ENCODE measurements at regions not wholly inside any gene's neighbourhood (a gene's known extent, or its start where the extent isn't known, plus 50 kb on each side); places are given as distances from the start of the nearest gene placed in this dataset.
"Not testable (repeated sequence)": the region's sequence is repeated elsewhere in the genome, so short reads cannot be mapped to it uniquely, and the experiment has no call there.

DNA sequence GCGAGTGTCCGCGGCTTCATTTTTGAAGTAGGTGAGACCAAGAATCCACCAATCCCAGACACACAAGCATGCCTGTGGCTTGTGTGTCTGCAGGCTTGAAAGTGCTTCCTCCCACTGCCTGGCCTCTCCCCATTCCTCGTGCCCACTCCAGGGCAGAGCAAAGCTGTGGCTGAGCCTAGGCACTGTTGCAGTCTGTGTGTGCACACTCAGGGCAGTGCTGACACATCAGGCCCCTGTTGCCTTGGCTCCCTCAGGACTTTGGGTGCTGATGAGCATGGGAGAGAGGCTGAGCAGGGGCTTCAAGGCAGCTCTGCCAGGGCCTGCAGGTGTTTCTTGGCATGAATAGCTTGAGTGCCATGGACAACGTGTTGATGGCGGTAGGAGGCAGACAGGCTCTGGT, 776.7 kb downstream of the CDH11 start:
- H3K4me3 ChIP-seq (ENCODE audit: low read depth in 1 of 2, low read length in 2 of 2): no peak overlapping the region
- no peaks in the 10 kb centered on the region for H3K27me3 ChIP-seq (ENCODE audit: control insufficient read depth in 1 of 2, insufficient read depth in 2 of 2, low read length in 2 of 2)
- no peak overlapping the region for H3K27ac ChIP-seq (ENCODE audit: low read depth, low read length)
- H3K9ac ChIP-seq (ENCODE audit: low read depth in 1 of 2, low read length in 2 of 2): no peak overlapping the region
- H3K9me3 ChIP-seq (ENCODE audit: control insufficient read depth in 1 of 2, low read length in 2 of 2): peaks cover 0 to 3% of the 10 kb centered on the region in 2 donors
- H3K36me3 ChIP-seq (ENCODE audit: control insufficient read depth in 1 of 2, insufficient read depth in 2 of 2, low read length in 2 of 2): no peaks in the 10 kb centered on the region
- H3K4me1 ChIP-seq (ENCODE audit: control insufficient read depth in 1 of 2, insufficient read depth in 2 of 2, low read length in 2 of 2): no peaks in the 10 kb centered on the region

- not testable (repeated sequence) for H3K4me3 ChIP-seq (ENCODE audit: low read depth in 1 of 2, low read length in 2 of 2); H3K27me3 ChIP-seq (ENCODE audit: control insufficient read depth in 1 of 2, insufficient read depth in 2 of 2, low read length in 2 of 2); H3K27ac ChIP-seq (ENCODE audit: low read depth, low read length); H3K9me3 ChIP-seq (ENCODE audit: control insufficient read depth in 1 of 2, low read length in 2 of 2); H3K4me1 ChIP-seq (ENCODE audit: control insufficient read depth in 1 of 2, insufficient read depth in 2 of 2, low read length in 2 of 2); H3K9ac ChIP-seq (ENCODE audit: low read depth in 1 of 2, low read length in 2 of 2); H3K36me3 ChIP-seq (ENCODE audit: control insufficient read depth in 1 of 2, insufficient read depth in 2 of 2, low read length in 2 of 2)
These were observed 777.9 kb downstream of the CDH11 start for GRCh38 chr16:64343820-64344443.

DNA sequence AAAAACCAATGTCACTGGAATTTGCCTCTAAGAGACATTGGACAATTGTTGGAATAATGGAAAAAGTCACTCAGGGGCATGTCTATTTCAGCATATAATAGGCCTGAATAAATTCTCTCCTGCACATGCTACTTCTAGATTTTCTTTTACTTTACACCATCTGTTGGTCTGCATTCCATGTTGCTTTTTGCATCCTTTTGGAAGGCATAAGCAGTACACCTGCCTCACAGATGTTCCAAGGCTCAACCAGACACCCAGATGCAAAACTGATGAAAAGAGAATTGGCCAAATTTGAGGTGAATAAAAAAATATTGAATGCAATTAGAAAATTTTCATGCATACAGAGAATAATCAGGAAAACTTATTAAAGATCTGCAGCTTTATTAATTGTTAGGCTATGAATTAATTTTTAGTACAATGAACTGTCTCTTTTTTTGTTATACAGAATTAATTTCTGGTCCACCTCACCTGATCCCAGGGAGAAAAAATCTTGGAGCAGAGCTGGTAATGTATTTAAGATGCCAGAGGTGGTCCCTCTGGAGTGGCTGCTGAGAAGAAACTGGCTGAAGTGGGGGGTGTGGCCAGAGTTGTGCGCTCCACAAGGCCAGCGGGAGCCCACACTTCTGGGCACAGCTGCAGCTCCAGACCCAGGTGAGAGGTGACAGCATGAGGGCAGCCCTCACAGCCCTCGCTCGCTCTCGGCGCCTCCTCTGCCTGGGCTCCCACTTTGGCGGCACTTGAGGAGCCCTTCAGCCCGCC, 778.6 kb downstream of the CDH11 start:
- H3K9ac ChIP-seq (ENCODE audit: low read depth in 1 of 2, low read length in 2 of 2): no peak overlapping the region
- no peaks in the 10 kb centered on the region for H3K4me1 ChIP-seq (ENCODE audit: control insufficient read depth in 1 of 2, insufficient read depth in 2 of 2, low read length in 2 of 2)
- no peak overlapping the region for H3K4me3 ChIP-seq (ENCODE audit: low read depth in 1 of 2, low read length in 2 of 2)
- no peaks in the 10 kb centered on the region for H3K36me3 ChIP-seq (ENCODE audit: control insufficient read depth in 1 of 2, insufficient read depth in 2 of 2, low read length in 2 of 2)
- H3K27me3 ChIP-seq (ENCODE audit: control insufficient read depth in 1 of 2, insufficient read depth in 2 of 2, low read length in 2 of 2): no peaks in the 10 kb centered on the region
- peaks cover 0 to 3% of the 10 kb centered on the region in 2 donors for H3K9me3 ChIP-seq (ENCODE audit: control insufficient read depth in 1 of 2, low read length in 2 of 2)
- no peak overlapping the region for H3K27ac ChIP-seq (ENCODE audit: low read depth, low read length)

DNA sequence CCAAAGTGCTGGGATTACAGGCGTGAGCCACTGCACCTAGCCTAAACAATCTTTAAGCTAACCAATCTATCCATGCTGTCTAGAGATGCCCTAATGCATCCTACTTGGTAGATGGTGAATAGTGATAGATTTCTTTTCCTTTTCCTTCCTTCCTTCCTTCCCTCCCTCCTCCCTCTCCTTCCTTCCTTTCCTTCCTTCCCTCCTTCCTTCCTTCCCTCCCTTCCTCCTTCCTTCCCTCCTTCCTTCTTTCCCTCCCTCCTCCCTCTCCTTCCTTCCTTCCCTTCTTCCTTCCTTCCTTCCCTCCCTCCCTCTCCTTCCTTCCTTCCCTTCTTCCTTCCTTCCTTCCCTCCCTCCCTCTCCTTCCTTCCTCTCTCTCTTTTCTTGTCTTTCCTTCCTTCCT, 780.5 kb downstream of the CDH11 start:
- H3K4me1 ChIP-seq (ENCODE audit: control insufficient read depth in 1 of 2, insufficient read depth in 2 of 2, low read length in 2 of 2); H3K9me3 ChIP-seq (ENCODE audit: control insufficient read depth in 1 of 2, low read length in 2 of 2); H3K27me3 ChIP-seq (ENCODE audit: control insufficient read depth in 1 of 2, insufficient read depth in 2 of 2, low read length in 2 of 2); H3K9ac ChIP-seq (ENCODE audit: low read depth in 1 of 2, low read length in 2 of 2); H3K27ac ChIP-seq (ENCODE audit: low read depth, low read length); H3K36me3 ChIP-seq (ENCODE audit: control insufficient read depth in 1 of 2, insufficient read depth in 2 of 2, low read length in 2 of 2); H3K4me3 ChIP-seq (ENCODE audit: low read depth in 1 of 2, low read length in 2 of 2): not testable (repeated sequence)

DNA sequence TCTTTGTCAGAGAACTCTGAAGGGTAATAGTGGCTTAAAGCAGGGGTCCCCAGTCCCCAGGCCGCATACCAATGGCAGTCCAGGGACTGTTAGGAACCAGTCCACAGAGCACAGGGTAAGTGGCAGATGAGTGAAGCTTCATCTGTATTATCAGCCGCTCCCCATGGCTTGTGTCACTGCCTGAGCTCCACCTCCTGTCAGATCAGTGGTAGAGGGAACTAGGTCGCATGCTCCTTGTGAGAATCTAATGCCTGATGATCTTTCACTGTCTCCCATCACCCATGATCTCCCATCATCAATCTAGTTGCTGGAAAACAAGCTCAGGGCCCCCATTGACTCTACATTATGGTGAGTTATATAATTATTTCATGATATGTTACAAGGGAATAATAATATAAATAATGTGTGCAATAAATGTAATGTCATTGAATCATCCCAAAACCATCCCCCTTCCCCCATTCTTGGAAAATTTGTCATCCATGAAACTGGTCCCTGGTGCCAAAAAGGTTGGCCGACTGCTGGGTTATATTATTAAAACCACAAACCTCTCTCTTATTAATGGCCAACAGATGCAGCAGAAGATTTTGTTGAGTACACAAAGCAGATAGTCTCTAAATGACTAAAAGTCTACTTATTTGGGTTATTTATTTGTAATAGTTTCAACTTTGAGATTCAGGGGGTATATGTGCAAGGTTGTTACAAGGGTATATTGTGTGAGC, 782.7 kb downstream of the CDH11 start:
- H3K9me3 ChIP-seq (ENCODE audit: control insufficient read depth in 1 of 2, low read length in 2 of 2): no peaks in the 10 kb centered on the region

GRCh38 chr16:64321881-64322280, 800.0 kb downstream of the CDH11 start:
- H3K9ac ChIP-seq (ENCODE audit: low read depth in 1 of 2, low read length in 2 of 2): no peak overlapping the region
- H3K9me3 ChIP-seq (ENCODE audit: control insufficient read depth in 1 of 2, low read length in 2 of 2): no peaks in the 10 kb centered on the region
- no peak overlapping the region for H3K27ac ChIP-seq (ENCODE audit: low read depth, low read length)
- H3K36me3 ChIP-seq (ENCODE audit: control insufficient read depth in 1 of 2, insufficient read depth in 2 of 2, low read length in 2 of 2): no peaks in the 10 kb centered on the region
- H3K27me3 ChIP-seq (ENCODE audit: control insufficient read depth in 1 of 2, insufficient read depth in 2 of 2, low read length in 2 of 2): no peaks in the 10 kb centered on the region
- no peaks in the 10 kb centered on the region for H3K4me1 ChIP-seq (ENCODE audit: control insufficient read depth in 1 of 2, insufficient read depth in 2 of 2, low read length in 2 of 2)
- no peak overlapping the region for H3K4me3 ChIP-seq (ENCODE audit: low read depth in 1 of 2, low read length in 2 of 2)

More for the DNA sequence above, 782.7 kb downstream of the CDH11 start:
- Histone ChIP-seq H3K27me3 (ENCODE audit: control insufficient read depth in 1 of 2, insufficient read depth in 2 of 2, low read length in 2 of 2) (no peaks in the 10 kb centered on the region), H3K4me3 (ENCODE audit: low read depth in 1 of 2, low read length in 2 of 2) (no peak overlapping the region), H3K27ac (ENCODE audit: low read depth, low read length) (no peak overlapping the region), H3K36me3 (ENCODE audit: control insufficient read depth in 1 of 2, insufficient read depth in 2 of 2, low read length in 2 of 2) (no peaks in the 10 kb centered on the region), H3K9ac (ENCODE audit: low read depth in 1 of 2, low read length in 2 of 2) (no peak overlapping the region), H3K4me1 (ENCODE audit: control insufficient read depth in 1 of 2, insufficient read depth in 2 of 2, low read length in 2 of 2) (no peaks in the 10 kb centered on the region)

- Histone ChIP-seq H3K36me3 (ENCODE audit: control insufficient read depth in 1 of 2, insufficient read depth in 2 of 2, low read length in 2 of 2) (no peaks in the 10 kb centered on the region), H3K4me1 (ENCODE audit: control insufficient read depth in 1 of 2, insufficient read depth in 2 of 2, low read length in 2 of 2) (no peaks in the 10 kb centered on the region), H3K4me3 (ENCODE audit: low read depth in 1 of 2, low read length in 2 of 2) (no peak overlapping the region), H3K27ac (ENCODE audit: low read depth, low read length) (no peak overlapping the region), H3K27me3 (ENCODE audit: control insufficient read depth in 1 of 2, insufficient read depth in 2 of 2, low read length in 2 of 2) (no peaks in the 10 kb centered on the region), H3K9ac (ENCODE audit: low read depth in 1 of 2, low read length in 2 of 2) (no peak overlapping the region), H3K9me3 (ENCODE audit: control insufficient read depth in 1 of 2, low read length in 2 of 2) (no peaks in the 10 kb centered on the region)
These were observed 800.8 kb downstream of the CDH11 start for GRCh38 chr16:64321066-64321465.

DNA sequence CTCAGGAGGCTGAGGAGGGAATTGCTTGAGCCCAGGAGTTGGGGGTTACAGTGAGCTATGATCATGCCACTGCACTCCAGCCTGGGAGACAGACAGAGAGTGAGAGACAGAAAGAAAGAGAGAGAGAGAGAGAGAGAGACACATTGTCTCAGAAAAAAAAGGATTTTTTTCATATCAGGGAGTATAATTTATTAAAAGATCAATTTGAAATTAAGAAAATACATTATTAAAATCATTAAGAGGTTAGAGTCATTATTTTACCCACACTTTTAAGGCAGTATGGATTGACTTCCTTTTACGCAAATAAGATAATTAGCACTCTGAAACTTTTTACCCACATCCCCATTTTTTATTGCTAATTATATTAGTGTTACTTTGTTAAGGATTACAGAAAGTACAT, 804.3 kb downstream of the CDH11 start:
- Histone ChIP-seq H3K4me1 (ENCODE audit: control insufficient read depth in 1 of 2, insufficient read depth in 2 of 2, low read length in 2 of 2) (no peaks in the 10 kb centered on the region), H3K27ac (ENCODE audit: low read depth, low read length) (no peak overlapping the region), H3K4me3 (ENCODE audit: low read depth in 1 of 2, low read length in 2 of 2) (no peak overlapping the region), H3K9ac (ENCODE audit: low read depth in 1 of 2, low read length in 2 of 2) (no peak overlapping the region), H3K9me3 (ENCODE audit: control insufficient read depth in 1 of 2, low read length in 2 of 2) (no peaks in the 10 kb centered on the region), H3K27me3 (ENCODE audit: control insufficient read depth in 1 of 2, insufficient read depth in 2 of 2, low read length in 2 of 2) (no peaks in the 10 kb centered on the region), H3K36me3 (ENCODE audit: control insufficient read depth in 1 of 2, insufficient read depth in 2 of 2, low read length in 2 of 2) (no peaks in the 10 kb centered on the region)

- no peak overlapping the region for H3K9ac ChIP-seq (ENCODE audit: low read depth in 1 of 2, low read length in 2 of 2)
- no peak overlapping the region for H3K4me3 ChIP-seq (ENCODE audit: low read depth in 1 of 2, low read length in 2 of 2)
- H3K27me3 ChIP-seq (ENCODE audit: control insufficient read depth in 1 of 2, insufficient read depth in 2 of 2, low read length in 2 of 2): no peaks in the 10 kb centered on the region
- peaks cover 4 to 5% of the 10 kb centered on the region in 2 donors for H3K9me3 ChIP-seq (ENCODE audit: control insufficient read depth in 1 of 2, low read length in 2 of 2)
- no peaks in the 10 kb centered on the region for H3K4me1 ChIP-seq (ENCODE audit: control insufficient read depth in 1 of 2, insufficient read depth in 2 of 2, low read length in 2 of 2)
- no peak overlapping the region for H3K27ac ChIP-seq (ENCODE audit: low read depth, low read length)
- H3K36me3 ChIP-seq (ENCODE audit: control insufficient read depth in 1 of 2, insufficient read depth in 2 of 2, low read length in 2 of 2): no peaks in the 10 kb centered on the region
These were observed 808.1 kb downstream of the CDH11 start for GRCh38 chr16:64313726-64314125.

DNA sequence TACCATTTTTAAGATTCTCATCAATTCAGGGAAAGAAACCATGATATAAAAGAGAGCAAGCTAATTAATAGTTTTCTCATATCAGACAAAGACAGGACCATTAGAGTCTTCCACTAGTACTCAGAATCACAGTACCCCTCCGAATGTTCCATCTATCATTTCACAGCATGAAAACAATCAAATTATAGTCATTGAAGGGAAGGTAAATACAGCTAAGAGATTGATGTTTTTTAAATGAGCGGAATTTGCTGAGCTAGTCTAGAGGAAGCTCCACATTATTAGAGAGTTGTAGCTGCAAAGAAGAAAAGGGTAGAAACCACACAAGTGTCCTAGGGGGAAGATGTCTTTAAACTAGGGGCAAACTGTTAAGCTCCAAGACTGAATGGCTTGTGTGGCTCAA, 808.9 kb downstream of the CDH11 start:
- Histone ChIP-seq H3K4me3 (ENCODE audit: low read depth in 1 of 2, low read length in 2 of 2) (no peak overlapping the region), H3K9ac (ENCODE audit: low read depth in 1 of 2, low read length in 2 of 2) (no peak overlapping the region), H3K27me3 (ENCODE audit: control insufficient read depth in 1 of 2, insufficient read depth in 2 of 2, low read length in 2 of 2) (no peaks in the 10 kb centered on the region), H3K27ac (ENCODE audit: low read depth, low read length) (no peak overlapping the region), H3K36me3 (ENCODE audit: control insufficient read depth in 1 of 2, insufficient read depth in 2 of 2, low read length in 2 of 2) (no peaks in the 10 kb centered on the region), H3K9me3 (ENCODE audit: control insufficient read depth in 1 of 2, low read length in 2 of 2) (peaks cover 4 to 5% of the 10 kb centered on the region in 2 donors), H3K4me1 (ENCODE audit: control insufficient read depth in 1 of 2, insufficient read depth in 2 of 2, low read length in 2 of 2) (no peaks in the 10 kb centered on the region)
